ENCODE measurements at regions not wholly inside any gene's neighbourhood (a gene's known extent, or its start where the extent isn't known, plus 50 kb on each side); places are given as distances from the start of the nearest gene placed in this dataset.

GRCh38 chr12:126262829-126263228, 1197.6 kb downstream of the AACS start:
- Histone ChIP-seq H3K36me3 (ENCODE audit: insufficient read depth) (0 out of 2 replicates have a peak, but pooled peaks cover 6% of the 10 kb centered on the region), H3F3A (replicated peaks; ENCODE audit: low read depth) (no peaks in the 10 kb centered on the region), H3K4me2 (no peak overlapping the region), H4K20me1 (replicated peaks; ENCODE audit: insufficient read depth) (no peaks in the 10 kb centered on the region), H3K9me2 (ENCODE audit: insufficient read depth) (no peaks in the 10 kb centered on the region), H2AFZ (no peak overlapping the region), H3K79me2 (replicated peaks; ENCODE audit: insufficient read depth) (no peaks in the 10 kb centered on the region), H3K4me3 (no peak overlapping the region), H3K27me3 (ENCODE audit: insufficient read depth) (no peaks in the 10 kb centered on the region), H3K27ac (ENCODE audit: low read depth) (no peak overlapping the region), H3K4me1 (ENCODE audit: insufficient read depth) (no peaks in the 10 kb centered on the region)
- TF ChIP-seq, protein P1, sequence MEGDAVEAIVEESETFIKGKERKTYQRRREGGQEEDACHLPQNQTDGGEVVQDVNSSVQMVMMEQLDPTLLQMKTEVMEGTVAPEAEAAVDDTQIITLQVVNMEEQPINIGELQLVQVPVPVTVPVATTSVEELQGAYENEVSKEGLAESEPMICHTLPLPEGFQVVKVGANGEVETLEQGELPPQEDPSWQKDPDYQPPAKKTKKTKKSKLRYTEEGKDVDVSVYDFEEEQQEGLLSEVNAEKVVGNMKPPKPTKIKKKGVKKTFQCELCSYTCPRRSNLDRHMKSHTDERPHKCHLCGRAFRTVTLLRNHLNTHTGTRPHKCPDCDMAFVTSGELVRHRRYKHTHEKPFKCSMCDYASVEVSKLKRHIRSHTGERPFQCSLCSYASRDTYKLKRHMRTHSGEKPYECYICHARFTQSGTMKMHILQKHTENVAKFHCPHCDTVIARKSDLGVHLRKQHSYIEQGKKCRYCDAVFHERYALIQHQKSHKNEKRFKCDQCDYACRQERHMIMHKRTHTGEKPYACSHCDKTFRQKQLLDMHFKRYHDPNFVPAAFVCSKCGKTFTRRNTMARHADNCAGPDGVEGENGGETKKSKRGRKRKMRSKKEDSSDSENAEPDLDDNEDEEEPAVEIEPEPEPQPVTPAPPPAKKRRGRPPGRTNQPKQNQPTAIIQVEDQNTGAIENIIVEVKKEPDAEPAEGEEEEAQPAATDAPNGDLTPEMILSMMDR (conservative IDR thresholded peaks at IDR 0.05; ENCODE audit: low read depth in 2 of 2), result no peak
- TF ChIP-seq REST (IDR thresholded peaks at IDR 0.05; ENCODE audit: unreplicated experiment) (no peak), ZNF331 (CRISPR knock-in tag; IDR thresholded peaks at IDR 0.05; ENCODE audit: low read depth) (no peak), EZH2 (IDR thresholded peaks at IDR 0.05; ENCODE audit: low read depth, unreplicated experiment) (no peak), CREB1 (CRISPR knock-in tag; IDR thresholded peaks at IDR 0.05; ENCODE audit: low read depth) (no peak), STAT1 (IDR thresholded peaks at IDR 0.05; ENCODE audit: unreplicated experiment) (no peak)
- TF ChIP-seq, protein P2, sequence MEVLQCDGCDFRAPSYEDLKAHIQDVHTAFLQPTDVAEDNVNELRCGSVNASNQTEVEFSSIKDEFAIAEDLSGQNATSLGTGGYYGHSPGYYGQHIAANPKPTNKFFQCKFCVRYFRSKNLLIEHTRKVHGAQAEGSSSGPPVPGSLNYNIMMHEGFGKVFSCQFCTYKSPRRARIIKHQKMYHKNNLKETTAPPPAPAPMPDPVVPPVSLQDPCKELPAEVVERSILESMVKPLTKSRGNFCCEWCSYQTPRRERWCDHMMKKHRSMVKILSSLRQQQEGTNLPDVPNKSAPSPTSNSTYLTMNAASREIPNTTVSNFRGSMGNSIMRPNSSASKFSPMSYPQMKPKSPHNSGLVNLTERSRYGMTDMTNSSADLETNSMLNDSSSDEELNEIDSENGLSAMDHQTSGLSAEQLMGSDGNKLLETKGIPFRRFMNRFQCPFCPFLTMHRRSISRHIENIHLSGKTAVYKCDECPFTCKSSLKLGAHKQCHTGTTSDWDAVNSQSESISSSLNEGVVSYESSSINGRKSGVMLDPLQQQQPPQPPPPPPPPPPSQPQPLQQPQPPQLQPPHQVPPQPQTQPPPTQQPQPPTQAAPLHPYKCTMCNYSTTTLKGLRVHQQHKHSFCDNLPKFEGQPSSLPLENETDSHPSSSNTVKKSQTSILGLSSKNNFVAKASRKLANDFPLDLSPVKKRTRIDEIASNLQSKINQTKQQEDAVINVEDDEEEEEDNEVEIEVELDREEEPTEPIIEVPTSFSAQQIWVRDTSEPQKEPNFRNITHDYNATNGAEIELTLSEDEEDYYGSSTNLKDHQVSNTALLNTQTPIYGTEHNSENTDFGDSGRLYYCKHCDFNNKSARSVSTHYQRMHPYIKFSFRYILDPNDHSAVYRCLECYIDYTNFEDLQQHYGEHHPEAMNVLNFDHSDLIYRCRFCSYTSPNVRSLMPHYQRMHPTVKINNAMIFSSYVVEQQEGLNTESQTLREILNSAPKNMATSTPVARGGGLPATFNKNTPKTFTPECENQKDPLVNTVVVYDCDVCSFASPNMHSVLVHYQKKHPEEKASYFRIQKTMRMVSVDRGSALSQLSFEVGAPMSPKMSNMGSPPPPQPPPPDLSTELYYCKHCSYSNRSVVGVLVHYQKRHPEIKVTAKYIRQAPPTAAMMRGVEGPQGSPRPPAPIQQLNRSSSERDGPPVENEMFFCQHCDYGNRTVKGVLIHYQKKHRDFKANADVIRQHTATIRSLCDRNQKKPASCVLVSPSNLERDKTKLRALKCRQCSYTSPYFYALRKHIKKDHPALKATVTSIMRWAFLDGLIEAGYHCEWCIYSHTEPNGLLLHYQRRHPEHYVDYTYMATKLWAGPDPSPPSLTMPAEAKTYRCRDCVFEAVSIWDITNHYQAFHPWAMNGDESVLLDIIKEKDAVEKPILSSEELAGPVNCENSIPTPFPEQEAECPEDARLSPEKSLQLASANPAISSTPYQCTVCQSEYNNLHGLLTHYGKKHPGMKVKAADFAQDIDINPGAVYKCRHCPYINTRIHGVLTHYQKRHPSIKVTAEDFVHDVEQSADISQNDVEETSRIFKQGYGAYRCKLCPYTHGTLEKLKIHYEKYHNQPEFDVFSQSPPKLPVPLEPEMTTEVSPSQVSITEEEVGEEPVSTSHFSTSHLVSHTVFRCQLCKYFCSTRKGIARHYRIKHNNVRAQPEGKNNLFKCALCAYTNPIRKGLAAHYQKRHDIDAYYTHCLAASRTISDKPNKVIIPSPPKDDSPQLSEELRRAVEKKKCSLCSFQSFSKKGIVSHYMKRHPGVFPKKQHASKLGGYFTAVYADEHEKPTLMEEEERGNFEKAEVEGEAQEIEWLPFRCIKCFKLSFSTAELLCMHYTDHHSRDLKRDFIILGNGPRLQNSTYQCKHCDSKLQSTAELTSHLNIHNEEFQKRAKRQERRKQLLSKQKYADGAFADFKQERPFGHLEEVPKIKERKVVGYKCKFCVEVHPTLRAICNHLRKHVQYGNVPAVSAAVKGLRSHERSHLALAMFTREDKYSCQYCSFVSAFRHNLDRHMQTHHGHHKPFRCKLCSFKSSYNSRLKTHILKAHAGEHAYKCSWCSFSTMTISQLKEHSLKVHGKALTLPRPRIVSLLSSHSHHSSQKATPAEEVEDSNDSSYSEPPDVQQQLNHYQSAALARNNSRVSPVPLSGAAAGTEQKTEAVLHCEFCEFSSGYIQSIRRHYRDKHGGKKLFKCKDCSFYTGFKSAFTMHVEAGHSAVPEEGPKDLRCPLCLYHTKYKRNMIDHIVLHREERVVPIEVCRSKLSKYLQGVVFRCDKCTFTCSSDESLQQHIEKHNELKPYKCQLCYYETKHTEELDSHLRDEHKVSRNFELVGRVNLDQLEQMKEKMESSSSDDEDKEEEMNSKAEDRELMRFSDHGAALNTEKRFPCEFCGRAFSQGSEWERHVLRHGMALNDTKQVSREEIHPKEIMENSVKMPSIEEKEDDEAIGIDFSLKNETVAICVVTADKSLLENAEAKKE (CRISPR knock-in tag; IDR thresholded peaks at IDR 0.05), result no peak
- peaks cover 4% of the 10 kb centered on the region for H3K27me3 Mint-ChIP-seq (ENCODE audit: insufficient read depth, low read depth, poor library complexity)
- peaks cover 43% of the 10 kb centered on the region for H3K36me3 Mint-ChIP-seq (ENCODE audit: low read depth)
- H3K9me3 Mint-ChIP-seq, result peaks cover 96% of the 10 kb centered on the region
- H3K4me1 Mint-ChIP-seq, result no peaks in the 10 kb centered on the region
- no peak overlapping the region for H3K4me3 Mint-ChIP-seq
- ATAC-seq, result no peak
- no peak overlapping the region for H3K27ac Mint-ChIP-seq
- DNase-seq (ENCODE audit: low spot score), result no peak
